IMR-90 (cell line): ENCODE measurements at regions not wholly inside any gene's neighbourhood (a gene's known extent, or its start where the extent isn't known, plus 50 kb on each side); places are given as distances from the start of the nearest gene placed in this dataset.

Experiments used
- ATAC-seq: fragments of 200-7000 bp; cut with Tn5 transposase; 2 replicates; pipeline ENCODE4 v1.9.1; 2020; ENCODE audit warnings: low read depth, mild to moderate bottlenecking, moderate library complexity
- BruUV-seq: library from RNA; stranded (reverse); fragments of 400-500 nt; replicated peaks from 2 replicates; lab custom pipeline; 2021; lab: Mats Ljungman, UMichigan
- CTCF ChIA-PET: fragments of 300-600 bp; formaldehyde crosslinking; extraction: SDS; loops from one replicate; lab custom pipeline; 2021; ENCODE audit warnings: antibody characterized with exemption; lab: Yijun Ruan, JAX
- POLR2A ChIA-PET: fragments of 300-600 bp; sonication (Branson Sonifier 250); formaldehyde crosslinking; loops from one replicate; lab custom pipeline; 2022; ENCODE audit warnings: antibody characterized with exemption; ENCODE audit not compliant: unreplicated experiment; lab: Charles Lee
- DNase-seq: peaks from one replicate; pipeline ENCODE4 v3.0.0; 2013
- H2AFZ ChIP-seq: replicated peaks from 2 replicates; pipeline ENCODE3; 2013; ENCODE audit warnings: low read length, mild to moderate bottlenecking; ENCODE audit not compliant: poor library complexity
- H2AK5ac ChIP-seq: 2 replicates; pipeline ENCODE4 v1.6.1; 2013; ENCODE audit warnings: low read depth, low read length, inconsistent platforms
- H2AK9ac ChIP-seq: replicated peaks from 2 replicates; pipeline ENCODE3; 2013; ENCODE audit warnings: mild to moderate bottlenecking, low read depth, low read length, moderate library complexity; ENCODE audit not compliant: poor library complexity
- H2BK120ac ChIP-seq: 2 replicates; pipeline ENCODE4 v1.6.1; 2013; ENCODE audit warnings: low read depth, low read length, inconsistent platforms
- H2BK15ac ChIP-seq: 3 replicates; pipeline ENCODE4 v1.6.1; 2013; ENCODE audit warnings: low read depth, low read length, inconsistent platforms
- H2BK20ac ChIP-seq: 2 replicates; pipeline ENCODE4 v1.6.1; 2013; ENCODE audit warnings: low read depth, mild to moderate bottlenecking, inconsistent platforms, low read length, moderate library complexity
- H2BK5ac ChIP-seq: 2 replicates; pipeline ENCODE4 v1.6.1; 2013; ENCODE audit warnings: mild to moderate bottlenecking, low read depth, low read length, inconsistent platforms; ENCODE audit not compliant: poor library complexity, severe bottlenecking
- H3K14ac ChIP-seq: replicated peaks from 2 replicates; pipeline ENCODE4 v1.6.1; 2013; ENCODE audit warnings: low read depth, low read length, inconsistent platforms
- H3K18ac ChIP-seq: 2 replicates; pipeline ENCODE4 v1.6.1; 2013; ENCODE audit warnings: low read depth, low read length, control low read depth
- H3K23ac ChIP-seq: 2 replicates; pipeline ENCODE4 v1.6.1; 2013; ENCODE audit warnings: low read depth, low read length, inconsistent platforms
- H3K27ac ChIP-seq: 2 replicates; pipeline ENCODE4 v1.5.1; 2013; ENCODE audit warnings: mild to moderate bottlenecking, control low read depth, low read length; ENCODE audit not compliant: insufficient read depth
- H3K27me3 ChIP-seq: 2 replicates; pipeline ENCODE4 v1.6.1; 2013; ENCODE audit warnings: low read length; ENCODE audit not compliant: control insufficient read depth, insufficient read depth
- H3K36me3 ChIP-seq: 2 replicates; pipeline ENCODE4 v1.6.1; 2013; ENCODE audit warnings: low read length, mixed read lengths; ENCODE audit not compliant: control insufficient read depth, insufficient read depth
- H3K4ac ChIP-seq: 2 replicates; pipeline ENCODE4 v1.6.1; 2013; ENCODE audit warnings: low read depth, low read length, inconsistent platforms
- H3K4me1 ChIP-seq: 2 replicates; pipeline ENCODE4 v1.6.1; 2013; ENCODE audit warnings: low read length, mixed read lengths; ENCODE audit not compliant: control insufficient read depth, insufficient read depth
- H3K4me2 ChIP-seq: 2 replicates; pipeline ENCODE4 v1.6.1; 2013; ENCODE audit warnings: low read depth, mild to moderate bottlenecking, control low read depth, low read length, moderate library complexity
- H3K4me3 ChIP-seq: 2 replicates; pipeline ENCODE4 v1.5.1; 2013; ENCODE audit warnings: low read depth, mild to moderate bottlenecking, control low read depth, low read length, moderate library complexity; ENCODE audit not compliant: insufficient read depth
- H3K56ac ChIP-seq: 2 replicates; pipeline ENCODE4 v1.6.1; 2013; ENCODE audit warnings: low read length, inconsistent platforms; ENCODE audit not compliant: insufficient read depth; ENCODE audit errors: extremely low read depth
- H3K79me1 ChIP-seq, 2 experiments: 2 replicates each; pipeline ENCODE4 v1.6.1; 2013; ENCODE audit warnings: low read length in 2 of 2, inconsistent platforms in 1 of 2, low read depth in 1 of 2
- H3K9ac ChIP-seq: 2 replicates; pipeline ENCODE4 v1.6.1; 2013; ENCODE audit warnings: low read depth, low read length, control low read depth
- H3K9me1 ChIP-seq: 2 replicates; pipeline ENCODE4 v1.6.1; 2013; ENCODE audit warnings: low read length, inconsistent platforms; ENCODE audit not compliant: insufficient read depth
- H3K9me3 ChIP-seq: 2 replicates; pipeline ENCODE4 v1.6.1; 2013; ENCODE audit warnings: low read length; ENCODE audit not compliant: control insufficient read depth, insufficient read depth
- H4K20me1 ChIP-seq: 2 replicates; pipeline ENCODE4 v1.6.1; 2013; ENCODE audit warnings: low read length, inconsistent platforms; ENCODE audit not compliant: insufficient read depth
- H4K5ac ChIP-seq: 2 replicates; pipeline ENCODE4 v1.6.1; 2013; ENCODE audit warnings: mild to moderate bottlenecking, low read depth, low read length, control low read depth
- H4K8ac ChIP-seq, 2 experiments: 2 replicates each; pipeline ENCODE4 v1.6.1; 2013; ENCODE audit warnings: low read depth in 2 of 2, low read length in 2 of 2, control low read depth in 1 of 2, inconsistent platforms in 1 of 2
- H4K91ac ChIP-seq: 2 replicates; pipeline ENCODE4 v1.6.1; 2013; ENCODE audit warnings: low read depth, low read length, inconsistent platforms; ENCODE audit not compliant: insufficient read depth
- CEBPB ChIP-seq: IDR thresholded peaks from 2 replicates; pipeline ENCODE4 v1.6.1; 2012; ENCODE audit warnings: low read depth, low read length, improper control_type of control experiment
- FOS ChIP-seq: fragments of 150-350 bp; IDR thresholded peaks from 2 replicates; pipeline ENCODE4 v1.6.1; 2016; ENCODE audit warnings: low read depth, low read length
- MXI1 ChIP-seq: IDR thresholded peaks from 2 replicates; pipeline ENCODE4 v1.6.1; 2012; ENCODE audit warnings: low read depth, mild to moderate bottlenecking, low read length, moderate library complexity, borderline replicate concordance
- SMC3 ChIP-seq: fragments of 150-350 bp; IDR thresholded peaks from 2 replicates; pipeline ENCODE4 v1.6.1; 2016; ENCODE audit warnings: low read depth, mild to moderate bottlenecking, antibody characterized with exemption, low read length, moderate library complexity
- USF2 ChIP-seq: fragments of 150-350 bp; IDR thresholded peaks from 2 replicates; pipeline ENCODE4 v1.6.1; 2017; ENCODE audit warnings: mild to moderate bottlenecking, antibody characterized with exemption, low read length, low read depth
- WGBS, 2 experiments: methylation state at CpG; one replicate each; pipeline versions ENCODE4 v1.1.5 to v1.1.7; 2013; ENCODE audit warnings: missing lambda C conversion rate in 2 of 2; ENCODE audit not compliant: insufficient read length in 1 of 2; ENCODE audit errors: extremely low coverage in 2 of 2; 5-methylcytosine and 5-hydroxymethylcytosine counted together
- dilution Hi-C: fragments of 300-500 bp; cut with HindIII; formaldehyde crosslinking; loops from one replicate; pipeline ENCODE4 v1.14.3; 2018; ENCODE audit warnings: low sequenced_read_pairs; ENCODE audit not compliant: unreplicated experiment
- in situ Hi-C: fragments of 300-500 bp; cut with MboI; formaldehyde crosslinking; loops from 3 replicates; pipeline ENCODE4 v1.14.3; 2019; ENCODE audit warnings: low sequenced_read_pairs, inconsistent platforms, mixed read lengths
- intact Hi-C: fragments of 100-400 bp; cut with micrococcal nuclease; formaldehyde crosslinking; loops from 2 replicates; pipeline ENCODE4 v1.10.0; 2022

- no peaks in the 10 kb centered on the region for H3K9me1 ChIP-seq
- CTCF ChIA-PET, result no interaction called here
- no TSS peak for BruUV-seq
- peak overlapping the region; percentile 97 for H3K18ac ChIP-seq
- peak overlapping the region; percentile 93; the same call in 1 of the 2 replicates for H2BK20ac ChIP-seq
- H3K23ac ChIP-seq, result peak overlapping the region; percentile 98
- peaks cover 9% of the 10 kb centered on the region for H3K4me1 ChIP-seq
- H4K20me1 ChIP-seq, result no peaks in the 10 kb centered on the region
- H4K91ac ChIP-seq, result peak overlapping the region; percentile 97
- peak overlapping the region; percentile 93 for H2AFZ ChIP-seq
- H3K14ac ChIP-seq, result 0 out of 2 replicates have a peak overlapping the region, but pooled peaks have one; percentile 94
- no peaks in the 10 kb centered on the region for H3K9me3 ChIP-seq
- ATAC-seq, result peak; percentile 77
- peak; percentile 75 for DNase-seq
- H2BK15ac ChIP-seq, result peak overlapping the region; percentile 67; the same call in 2 of the 3 replicates
- no peaks in the 10 kb centered on the region for H3K36me3 ChIP-seq
- H3K4me2 ChIP-seq, result peak overlapping the region; percentile 92
- H3K4me3 ChIP-seq, result no peak overlapping the region
- H2AK9ac ChIP-seq, result no peak overlapping the region
- peak overlapping the region; percentile 94 for H3K27ac ChIP-seq
- 65% methylated on average over 2 of the region's 8 CpGs; no CpG with 5 or more reads in 1 of the 2 experiments for WGBS, 2 experiments
- intact Hi-C loops (no loop called here), in situ Hi-C loops (no loop called here), dilution Hi-C loops (no loop called here)
- H3K27me3 ChIP-seq, result no peaks in the 10 kb centered on the region
- peak overlapping the region; percentile 98 for H2BK120ac ChIP-seq
- peak overlapping the region; percentile 5; the same call in 1 of the 2 replicates for H2AK5ac ChIP-seq
- TF ChIP-seq SMC3 (no peak), MXI1 (no peak), CEBPB (no peak), FOS (peak; percentile 2; the same call in 1 of the 2 replicates), USF2 (no peak)
- peak overlapping the region; percentile 91 for H2BK5ac ChIP-seq
- peak overlapping the region; percentile 97 for H3K4ac ChIP-seq
- POLR2A ChIA-PET, result interaction anchor here (0.6 kb wide), 3 partner anchors 14 to 43 kb away, joined by 4 to 10 read pairs (median 5); no protein-coding TSS in a partner anchor
- no peaks in the 10 kb centered on the region for H3K79me1 ChIP-seq
- H4K5ac ChIP-seq, result peak overlapping the region; percentile 96
- H4K8ac ChIP-seq, result peak overlapping the region; percentile 88 to 98
- peak overlapping the region; percentile 88 for H3K9ac ChIP-seq
- peak overlapping the region; percentile 27 for H3K56ac ChIP-seq
Measured at GRCh38 chr17:55576237-55576995, 65.2 kb upstream of the SMIM36 start.
